CD4-positive, alpha-beta T cell treated with Interleukin-4 for 4 hours (primary cell): ENCODE measurements at regions not wholly inside any gene's neighbourhood (a gene's known extent, or its start where the extent isn't known, plus 50 kb on each side); places are given as distances from the start of the nearest gene placed in this dataset.
"Not testable (repeated sequence)": the region's sequence is repeated elsewhere in the genome, so short reads cannot be mapped to it uniquely, and the experiment has no call there.

Experiments used
- DNase-seq: peaks from one replicate; pipeline ENCODE4 v3.0.0-alpha.2; 2020

DNA sequence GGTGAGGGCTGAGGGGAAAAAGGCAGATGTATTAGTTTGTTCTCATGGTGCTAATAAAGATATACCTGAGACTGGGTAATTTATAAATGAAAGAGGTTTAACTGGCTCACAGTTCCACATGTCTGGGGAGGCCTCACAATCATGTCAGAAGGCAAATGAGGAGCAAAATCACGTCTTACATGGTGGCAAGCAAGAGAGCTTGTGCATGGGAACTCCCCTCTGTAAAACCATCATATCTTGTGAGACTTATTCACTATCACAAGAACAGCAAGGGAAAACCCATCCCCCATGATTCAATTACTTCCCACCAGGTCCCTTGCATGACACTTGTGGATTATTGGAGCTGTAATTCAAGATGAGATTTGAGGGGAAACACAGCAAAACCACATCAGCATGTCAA lies 1220.9 kb downstream of the GALC start:
- no peak for DNase-seq

DNA sequence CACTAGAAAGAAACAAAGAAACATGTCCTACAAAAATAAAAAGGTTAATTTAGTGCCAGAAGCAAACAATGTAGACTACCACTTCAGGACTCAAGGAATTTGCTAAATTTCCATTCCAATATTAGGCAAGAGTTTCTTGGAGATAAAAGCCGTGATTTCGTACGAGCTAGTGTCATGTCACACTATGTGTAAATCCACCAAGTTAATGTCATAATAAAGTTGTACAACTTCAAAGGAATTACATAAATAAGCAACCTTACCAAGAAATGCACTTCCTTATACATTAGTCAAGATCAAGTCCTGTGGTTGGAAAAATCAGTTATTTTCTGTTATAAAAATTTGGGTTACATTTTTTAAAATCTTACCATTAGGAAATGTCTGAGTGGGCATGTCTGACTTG lies 1222.8 kb downstream of the GALC start:
- DNase-seq, result no peak

DNA sequence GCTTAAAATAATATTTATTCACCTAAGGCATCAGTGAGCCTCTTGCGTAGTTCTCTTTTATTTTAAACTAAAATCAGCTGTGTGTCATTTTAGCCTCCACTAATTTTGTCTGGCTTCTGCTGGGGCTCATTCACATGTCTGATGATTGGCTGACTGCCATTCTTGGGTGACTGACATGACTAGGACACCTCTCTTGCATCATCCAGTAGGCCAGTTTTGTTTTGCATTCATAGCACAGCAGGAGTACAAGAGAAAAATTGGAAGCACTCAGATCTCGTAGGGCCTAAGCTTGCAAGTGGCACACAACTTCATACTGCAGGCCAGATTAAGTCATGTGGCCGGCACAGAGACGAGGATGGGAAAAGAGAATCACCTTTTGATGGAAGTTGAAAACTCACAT lies 1226.5 kb downstream of the GALC start:
- DNase-seq, result no peak

DNA sequence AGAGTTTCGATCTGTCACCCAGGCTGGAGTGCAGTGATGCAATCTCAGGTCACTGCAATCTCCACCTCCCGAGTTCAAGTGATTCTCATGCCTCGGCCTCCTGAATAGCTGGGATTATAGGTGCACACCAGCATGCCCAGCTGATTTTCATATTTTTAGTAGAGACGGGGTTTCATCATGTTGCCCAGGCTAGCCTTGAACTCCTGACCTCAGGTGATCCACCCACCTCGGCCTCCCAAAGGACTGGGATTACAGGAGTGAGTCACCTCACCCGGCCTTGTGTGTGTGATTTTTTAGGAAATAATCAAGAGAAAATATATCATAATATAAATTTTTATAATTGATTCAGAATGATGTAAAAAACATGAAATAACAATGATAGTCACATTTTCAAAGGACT lies 1231.4 kb downstream of the GALC start:
- DNase-seq, result no peak

DNA sequence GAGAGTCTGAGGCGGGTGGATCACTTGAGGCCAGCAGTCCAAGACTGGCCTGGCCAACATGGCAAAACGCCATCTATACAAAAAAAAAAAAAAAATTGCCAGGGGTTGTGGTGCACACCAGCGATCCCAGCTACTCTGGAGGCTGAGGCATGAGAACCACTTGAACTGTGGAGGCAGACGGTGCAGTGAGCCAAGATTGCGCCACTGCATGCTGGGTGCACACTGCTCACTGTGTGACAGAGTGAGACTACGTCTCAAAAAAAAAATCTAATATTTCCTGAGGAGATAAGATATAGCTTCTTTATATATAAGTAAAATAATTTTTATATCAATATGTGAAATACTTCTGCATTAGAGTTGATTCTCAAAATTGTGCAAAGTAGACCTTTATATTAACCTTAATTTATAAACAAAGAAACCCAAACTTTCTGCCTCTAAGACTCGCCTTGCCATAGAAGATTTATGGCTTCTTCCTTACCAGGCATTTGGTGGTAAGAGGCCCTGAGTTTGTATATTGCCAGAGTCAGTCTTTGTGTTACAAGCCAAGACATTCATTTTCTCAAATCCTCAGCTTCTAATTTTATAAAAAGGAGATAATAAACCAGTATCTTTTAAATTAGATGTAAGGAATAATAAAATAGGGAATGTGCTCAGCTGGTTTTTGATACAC lies 1226.7 kb downstream of the FLRT2 start:
- DNase-seq, result no peak

DNA sequence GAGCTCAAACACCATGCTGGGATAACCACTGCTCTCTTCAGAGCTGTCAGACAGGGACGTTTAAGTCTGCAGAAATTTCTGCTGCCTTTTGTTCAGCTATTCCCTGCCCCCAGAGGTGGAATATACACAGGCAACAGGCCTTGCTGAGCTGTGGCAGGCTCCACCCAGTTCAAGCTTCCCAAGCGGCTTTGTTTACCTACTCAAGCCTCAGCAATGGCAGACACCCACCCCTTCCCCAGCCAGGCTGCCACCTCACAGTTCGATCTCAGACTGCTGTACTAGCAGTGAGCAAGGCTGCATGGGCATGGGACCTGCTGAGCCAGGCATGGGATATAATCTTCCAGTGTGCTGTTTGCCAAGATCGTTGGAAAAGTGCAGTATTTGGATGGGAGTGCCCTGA lies 1220.5 kb downstream of the FLRT2 start:
- not testable (repeated sequence) for DNase-seq

DNA sequence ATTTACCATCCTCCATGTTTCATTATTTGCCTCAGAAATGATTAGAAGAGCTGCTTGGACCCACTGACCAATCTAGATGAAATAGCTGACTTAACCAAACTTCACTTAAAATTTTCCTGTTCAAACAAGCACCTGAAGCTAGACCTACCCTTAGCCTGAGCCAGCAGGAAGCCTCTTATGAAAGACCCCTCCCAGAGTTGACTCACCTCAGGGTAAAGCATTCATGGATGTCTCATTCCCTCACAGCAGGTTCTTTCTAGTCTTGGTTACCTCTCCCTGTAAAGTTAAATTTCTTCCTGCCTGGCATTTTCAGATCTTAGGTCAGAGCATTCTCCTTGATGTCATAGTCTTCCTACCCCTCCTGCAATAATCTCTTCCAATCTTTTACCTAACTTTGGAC lies 1209.8 kb downstream of the FLRT2 start:
- no peak for DNase-seq

DNA sequence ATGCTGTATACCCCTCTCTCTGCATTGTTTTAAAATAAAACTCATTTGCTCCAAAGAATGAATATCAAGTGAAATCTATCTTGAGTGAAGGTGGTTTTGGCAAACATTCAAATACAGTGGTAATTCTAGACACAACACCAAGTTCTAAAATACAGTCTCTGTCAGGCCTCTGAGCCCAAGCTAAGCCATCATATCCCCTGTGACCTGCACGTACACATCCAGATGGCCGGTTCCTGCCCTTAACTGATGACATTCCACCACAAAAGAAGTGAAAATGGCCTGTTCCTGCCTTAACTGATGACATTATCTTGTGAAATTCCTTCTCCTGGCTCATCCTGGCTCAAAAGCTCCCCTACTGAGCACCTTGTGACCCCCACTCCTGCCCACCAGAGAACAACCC lies 1201.5 kb downstream of the FLRT2 start:
- DNase-seq, result not testable (repeated sequence)

DNA sequence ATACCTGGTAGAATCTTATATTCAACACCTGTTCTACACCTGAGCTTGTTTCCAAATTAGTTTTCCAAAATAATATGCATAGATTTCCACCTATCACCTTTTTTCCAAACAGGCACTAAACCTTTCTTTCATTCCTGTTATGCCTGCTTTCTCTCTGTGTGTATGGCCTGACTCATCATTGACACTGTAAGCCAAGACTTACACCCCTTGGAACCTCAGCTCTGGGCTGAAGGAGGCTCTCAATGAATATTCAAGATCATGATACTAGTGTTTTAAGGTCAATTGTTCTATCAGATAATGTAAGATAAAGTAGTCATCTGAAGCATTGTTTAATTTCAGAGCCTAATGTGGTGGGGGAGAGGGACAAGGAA lies 1193.3 kb downstream of the FLRT2 start:
- DNase-seq, result no peak

DNA sequence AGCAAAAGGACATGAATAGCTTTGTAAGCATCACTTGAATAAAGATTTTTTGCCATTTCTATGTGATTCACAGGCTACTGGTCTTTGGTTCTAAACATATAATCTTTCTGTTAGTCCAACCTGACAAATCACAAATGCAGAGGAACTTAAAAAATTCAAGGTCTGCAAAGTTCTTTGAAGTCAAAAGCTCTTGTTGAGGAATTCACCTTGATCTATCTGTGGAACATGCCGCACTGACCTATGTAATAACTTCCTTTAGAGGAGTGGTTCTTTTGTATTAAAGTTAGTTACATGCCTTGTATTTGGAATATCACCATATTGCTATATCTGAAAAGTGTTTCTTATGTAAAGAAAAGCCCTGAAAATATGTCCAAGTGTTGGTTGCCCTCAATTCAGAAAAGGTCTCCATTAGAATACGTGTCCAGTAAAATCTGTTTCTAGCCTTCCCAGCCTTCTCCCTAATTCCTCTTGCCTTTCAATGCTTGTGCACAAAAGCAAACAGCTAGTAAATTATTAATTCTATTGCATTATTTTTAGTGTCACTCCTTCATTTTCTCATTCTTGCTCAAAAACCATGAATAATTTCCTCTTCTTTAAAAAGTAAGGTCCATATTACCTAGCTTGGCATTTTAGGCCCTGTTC lies 1192.8 kb downstream of the FLRT2 start:
- no peak for DNase-seq

DNA sequence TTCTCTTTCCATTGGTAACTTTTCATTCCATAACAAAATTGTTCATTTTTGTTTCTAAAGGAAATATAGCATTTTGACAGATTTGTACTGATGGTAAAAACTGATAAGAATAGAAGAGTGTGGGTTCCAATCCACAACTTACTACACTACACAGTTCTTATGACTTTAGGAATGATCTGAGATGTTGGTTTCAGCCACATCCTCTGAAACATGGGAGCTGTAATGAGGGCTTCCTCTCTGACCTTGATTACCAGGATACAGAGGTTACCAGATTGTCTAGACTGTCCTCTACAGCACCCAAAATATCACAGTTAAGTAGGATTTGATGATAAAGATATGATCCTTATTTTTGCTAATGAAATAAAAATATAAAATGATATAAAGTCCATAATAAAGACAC lies 1184.6 kb downstream of the FLRT2 start:
- no peak for DNase-seq

DNA sequence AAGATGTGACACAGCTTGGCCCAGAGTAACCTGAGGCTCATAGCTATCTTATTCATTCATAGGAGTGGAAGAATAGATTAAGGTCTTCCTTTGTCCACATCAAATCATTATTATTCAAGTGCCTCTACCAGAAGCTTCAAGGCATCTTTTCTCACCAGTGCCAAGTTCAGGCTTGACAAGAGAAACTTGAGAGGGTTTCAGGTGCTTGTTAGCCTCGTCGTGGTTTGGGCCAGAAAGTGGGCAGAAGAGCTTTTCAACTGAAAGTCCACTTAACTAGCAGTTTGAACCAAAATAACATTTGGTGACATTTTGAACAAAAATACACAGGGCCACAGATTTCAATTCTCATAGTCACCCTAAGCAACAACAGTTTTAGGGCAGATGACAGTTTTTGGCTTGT lies 1184.2 kb downstream of the FLRT2 start:
- no peak for DNase-seq

DNA sequence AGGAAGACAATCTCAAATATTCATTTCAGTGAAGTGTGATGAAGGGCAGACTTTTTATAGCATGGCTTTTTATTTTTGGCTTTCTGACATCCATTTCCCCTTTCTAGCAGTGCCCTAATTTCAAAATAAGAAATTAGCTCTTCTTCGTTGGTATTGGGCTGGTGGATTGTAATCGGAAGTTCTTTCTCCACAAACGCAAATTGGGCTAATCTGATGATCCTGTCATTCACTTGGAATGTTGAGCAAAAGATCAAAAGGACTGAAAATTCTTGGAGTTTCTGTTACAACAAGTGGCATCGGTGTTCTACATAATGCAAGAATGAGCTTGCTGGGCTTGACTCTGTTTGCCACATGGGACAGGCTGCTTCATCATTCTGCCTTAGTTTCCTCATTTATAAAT lies 1182.8 kb downstream of the FLRT2 start:
- no peak for DNase-seq

DNA sequence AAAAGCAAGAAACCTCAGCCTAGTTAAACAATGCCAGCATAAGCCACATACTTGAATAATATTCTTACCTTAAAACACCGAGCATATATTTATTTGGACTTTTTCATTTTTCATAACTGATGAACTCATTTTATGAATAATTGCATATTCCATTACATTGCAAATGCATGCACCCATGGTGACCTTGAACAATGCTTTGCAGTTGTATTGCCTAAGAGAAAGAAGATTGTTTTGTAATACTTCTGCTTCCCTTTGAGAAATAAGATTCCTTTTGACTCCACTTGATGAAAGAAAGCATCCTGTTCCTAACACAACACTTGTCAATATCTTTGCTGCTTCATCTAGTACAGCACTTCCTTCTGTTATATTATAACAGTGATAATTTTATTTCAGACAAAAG lies 1182.2 kb downstream of the FLRT2 start:
- no peak for DNase-seq

DNA sequence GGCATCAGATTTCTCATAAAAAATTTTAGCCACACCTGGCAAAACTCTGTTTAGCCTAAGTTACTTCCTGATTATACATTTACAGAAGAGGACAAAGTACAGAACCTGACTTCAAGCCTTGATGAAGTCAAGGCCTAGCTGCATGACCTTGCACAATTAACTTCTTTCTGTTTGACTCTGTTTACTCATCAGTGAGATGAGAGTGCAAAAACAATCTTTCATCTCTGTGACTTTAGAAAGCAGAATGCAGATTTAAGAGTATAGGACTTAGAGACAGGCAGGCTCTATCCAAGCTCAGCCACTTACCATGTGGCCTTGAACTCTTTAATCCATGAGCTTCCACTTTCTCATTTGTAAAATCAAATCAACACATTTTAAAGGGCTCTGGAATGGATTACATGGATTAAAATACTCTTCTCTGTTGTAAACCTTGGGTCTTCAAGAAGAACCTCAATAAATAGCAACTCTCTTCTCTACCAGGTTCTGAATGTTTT lies 1178.9 kb downstream of the FLRT2 start:
- no peak for DNase-seq

DNA sequence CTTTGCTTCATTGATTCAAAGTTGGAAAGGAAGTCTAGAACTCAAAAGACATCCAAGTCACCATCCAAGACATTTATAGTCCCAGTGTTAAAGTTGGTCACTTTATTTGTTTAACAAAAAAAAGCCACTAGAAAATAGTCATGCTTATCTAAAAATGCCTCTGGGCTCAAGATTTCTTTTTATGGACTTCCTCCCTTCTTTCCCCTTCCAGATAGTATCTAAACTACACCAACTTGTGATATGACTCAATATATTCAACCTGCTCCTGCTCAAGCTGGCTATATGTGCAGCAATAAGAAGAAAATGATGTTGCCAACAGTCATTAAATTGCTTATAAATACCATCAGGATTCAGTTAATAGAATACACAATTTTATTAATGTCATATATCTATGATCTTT lies 1177.1 kb downstream of the FLRT2 start:
- DNase-seq, result no peak

DNA sequence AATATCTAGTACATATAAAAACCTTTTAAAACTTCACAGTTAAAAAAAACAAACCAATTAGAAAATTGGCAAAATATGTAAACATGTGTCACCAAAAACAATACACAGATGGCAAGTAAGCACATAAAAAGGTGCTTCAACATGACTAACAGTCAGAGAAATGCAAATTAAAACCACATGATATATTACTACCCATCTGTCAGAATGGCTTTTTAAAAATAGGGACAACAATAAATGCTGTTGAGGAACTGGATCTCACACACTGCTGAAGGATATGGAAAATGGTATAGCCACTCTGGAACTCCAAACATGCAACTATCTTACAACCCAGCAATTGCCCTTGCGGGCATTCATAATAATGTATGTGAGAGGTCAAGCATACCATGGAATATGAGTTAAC lies 1153.6 kb downstream of the FLRT2 start:
- DNase-seq, result no peak

DNA sequence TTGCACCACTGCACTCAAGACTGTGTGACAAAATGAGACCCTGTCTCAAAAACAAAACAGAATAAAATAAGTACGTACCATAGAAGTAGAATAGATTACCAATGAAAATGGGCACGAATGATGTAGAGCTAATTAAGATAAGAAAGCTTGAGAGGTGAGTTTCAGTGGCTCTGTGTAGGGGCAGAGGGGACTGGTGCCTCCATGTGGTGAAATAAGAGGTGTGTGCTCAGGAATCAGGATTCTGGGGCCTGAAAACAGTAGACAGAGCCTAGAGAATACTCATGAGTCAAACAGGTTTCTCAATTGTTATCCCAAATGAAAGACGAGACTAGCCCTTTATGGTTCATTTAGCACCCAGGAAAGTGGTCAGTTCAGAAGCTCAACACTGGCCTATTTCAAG lies 1145.1 kb downstream of the FLRT2 start:
- DNase-seq, result no peak

DNA sequence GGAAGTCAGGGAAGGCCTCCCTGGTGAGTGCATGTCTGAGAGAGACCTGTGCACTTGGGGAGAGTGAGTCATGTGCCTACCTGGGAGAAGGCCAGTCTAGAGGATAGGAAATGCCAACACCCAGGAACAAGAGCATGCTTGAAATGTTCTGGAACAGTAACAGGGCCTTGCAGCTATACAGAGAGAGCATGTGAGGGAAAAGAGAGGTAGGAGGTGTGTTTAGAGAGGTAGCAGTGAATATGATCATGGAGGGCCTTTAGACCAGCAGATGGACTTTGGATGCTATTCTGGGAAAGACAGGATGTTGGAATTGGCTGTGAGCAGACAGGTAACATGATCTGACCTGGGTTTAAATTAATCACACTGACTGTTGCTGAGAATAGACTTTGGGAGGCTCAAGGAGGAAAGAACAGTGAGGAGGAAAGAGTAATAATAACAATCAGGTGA lies 1143.6 kb downstream of the FLRT2 start:
- no peak for DNase-seq

DNA sequence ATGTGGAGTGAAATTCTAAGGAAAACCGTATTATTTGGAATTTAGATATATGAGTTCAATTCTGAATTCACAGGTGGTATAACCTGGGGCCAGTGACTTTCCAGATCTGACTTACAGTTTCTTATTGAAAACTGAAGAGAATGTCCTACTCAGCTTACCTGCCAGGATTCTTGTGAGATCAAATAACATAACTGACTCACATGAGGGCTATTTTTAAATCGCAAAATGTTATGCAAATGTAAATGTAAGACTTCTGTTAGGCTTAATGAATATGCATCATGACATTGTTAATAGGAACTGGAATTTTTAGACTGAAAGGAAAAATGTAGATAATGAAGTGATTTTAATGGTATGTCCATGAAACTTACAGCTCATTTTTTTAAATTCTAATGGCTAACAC lies 1142.1 kb downstream of the FLRT2 start:
- DNase-seq, result no peak

DNA sequence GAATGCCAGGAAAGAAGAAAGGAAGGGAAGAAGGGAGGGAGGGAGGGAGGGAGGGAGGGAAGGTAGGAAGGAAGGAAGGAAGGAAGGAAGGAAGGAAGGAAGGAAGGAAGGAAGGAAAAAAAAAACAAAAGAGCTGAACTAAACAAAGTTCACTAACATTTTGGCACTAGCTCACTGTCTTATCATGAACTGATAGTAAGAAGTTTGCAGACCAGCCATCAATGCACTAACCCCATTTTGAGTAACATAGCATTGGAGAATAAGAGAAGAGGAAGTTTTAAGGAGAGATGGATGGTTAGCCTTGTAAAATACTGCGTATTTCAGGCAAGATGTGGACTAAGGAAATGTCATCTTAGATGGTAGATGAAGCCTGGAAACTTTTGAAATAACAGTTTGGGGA lies 1136.0 kb downstream of the FLRT2 start:
- no peak for DNase-seq

DNA sequence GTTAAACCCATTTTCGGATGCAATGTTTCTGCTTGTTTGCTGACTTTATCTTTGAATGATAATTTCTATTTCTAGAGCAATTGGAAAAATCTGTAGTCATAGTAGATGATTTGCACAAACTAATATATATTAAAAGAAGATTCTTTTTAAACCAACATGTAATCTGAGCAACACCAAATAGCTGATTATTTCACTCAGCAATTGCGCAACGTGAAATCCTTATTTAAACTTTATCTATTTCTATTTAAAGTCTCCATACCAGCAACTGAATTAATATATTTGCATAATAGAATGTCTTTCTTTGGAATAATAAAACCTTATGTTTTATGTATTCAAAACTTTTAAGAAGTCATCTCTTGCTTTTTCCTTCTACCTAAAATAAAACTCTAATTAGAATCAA lies 1132.4 kb downstream of the FLRT2 start:
- DNase-seq, result no peak

DNA sequence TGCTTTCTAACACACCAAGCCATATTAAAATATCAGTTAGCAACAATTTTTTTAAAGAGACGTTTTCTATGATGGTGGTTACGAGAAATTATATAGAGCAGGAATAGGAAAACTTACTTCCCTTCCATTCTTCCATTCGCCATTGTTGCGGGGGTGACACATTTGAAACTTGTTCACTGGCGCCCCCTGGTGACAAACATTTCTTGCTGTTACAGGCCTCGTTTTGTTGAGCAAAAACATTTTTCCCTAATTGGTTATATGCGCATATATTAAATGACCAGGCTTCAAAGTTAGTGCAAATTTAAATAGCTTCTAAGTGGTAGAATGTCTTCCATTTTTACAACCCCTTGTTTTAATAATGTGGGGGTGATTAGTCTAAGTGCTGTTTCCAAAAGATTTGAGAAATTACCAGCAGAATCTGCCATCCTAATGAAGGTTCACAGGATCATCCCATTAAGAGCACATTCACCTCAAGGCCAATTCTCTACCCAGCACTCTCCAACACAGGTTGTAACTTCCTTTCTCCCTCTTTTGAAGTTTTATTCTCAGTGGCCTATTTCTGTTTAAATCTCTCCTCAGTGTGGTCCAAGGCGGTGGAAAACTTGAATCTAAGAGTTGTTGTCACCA lies 1124.7 kb downstream of the FLRT2 start:
- peak; percentile 2 for DNase-seq

DNA sequence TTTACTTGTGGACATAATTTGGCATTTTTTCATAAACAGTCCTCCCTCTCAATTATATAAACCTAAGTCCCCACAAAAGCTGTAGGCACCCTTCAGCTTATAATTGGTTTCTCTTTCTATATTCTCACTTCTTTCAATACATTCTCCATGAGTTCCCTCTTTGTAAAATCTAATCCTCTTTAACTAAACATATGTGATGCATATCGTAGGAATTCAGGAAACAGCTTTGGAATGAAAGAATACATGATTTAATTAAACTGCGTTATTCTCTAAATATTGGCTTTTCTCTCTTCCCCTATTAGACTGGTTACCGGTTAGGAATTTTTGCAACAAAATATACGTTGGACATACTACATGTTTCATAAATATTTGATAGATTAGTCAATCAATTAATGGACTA lies 1122.6 kb downstream of the FLRT2 start:
- no peak for DNase-seq
